Breast epithelium (tissue), 4 donors: ENCODE measurements at regions not wholly inside any gene's neighbourhood (a gene's known extent, or its start where the extent isn't known, plus 50 kb on each side); places are given as distances from the start of the nearest gene placed in this dataset.

Experiments
- DNase-seq, 2 donors: peaks; one replicate each; pipeline ENCODE4 v3.0.0-alpha.2; 2019; ENCODE audit warnings: low spot score in 2 of 2
- H3K27ac ChIP-seq, 2 donors: fragments of 200-600 bp; sonication (generic) in 1 of 2; one replicate each; pipeline ENCODE4 v1.5.1; 2016 to 2019; ENCODE audit warnings: mild to moderate bottlenecking in 1 of 2
- H3K27me3 ChIP-seq, 2 donors: fragments of 200-600 bp; sonication (generic) in 1 of 2; one replicate each; pipeline versions ENCODE4 v1.5.1 to v1.6.0; 2017 to 2019; ENCODE audit warnings: control low read depth in 1 of 2, mild to moderate bottlenecking in 1 of 2
- H3K36me3 ChIP-seq: fragments of 200-600 bp; one replicate; pipeline ENCODE4 v1.5.1; 2019
- H3K4me1 ChIP-seq, 2 donors: fragments of 200-600 bp; sonication (generic); one replicate each; pipeline ENCODE4 v1.5.1; 2016 to 2019; ENCODE audit warnings: control low read depth in 1 of 2
- H3K4me3 ChIP-seq, 3 donors: fragments of 200-600 bp; sonication (generic); 1 replicate in 2 of 3; 2 replicates in 1 of 3; pipeline ENCODE4 v1.5.1; 2016 to 2019; ENCODE audit warnings: mild to moderate bottlenecking in 3 of 3, moderate library complexity in 2 of 3
- H3K9me3 ChIP-seq, 2 donors: fragments of 200-600 bp; sonication (generic) in 1 of 2; one replicate each; pipeline ENCODE4 v1.5.1; 2016 to 2019; ENCODE audit warnings: control low read depth in 1 of 2
- POLR2A ChIP-seq: fragments of 450-650 bp; IDR thresholded peaks from one replicate; pipeline ENCODE4 v1.6.1; 2016; ENCODE audit warnings: antibody characterized with exemption, mild to moderate bottlenecking, moderate library complexity
- POLR2AphosphoS5 ChIP-seq, 3 donors: sonication (generic); formaldehyde crosslinking; IDR thresholded peaks; one replicate each; pipeline ENCODE4 v1.6.1; 2017; ENCODE audit warnings: antibody characterized with exemption in 3 of 3
- intact Hi-C: fragments of 100-400 bp; cut with DNase I; formaldehyde crosslinking; loops from one replicate; pipeline ENCODE4 v1.15.1; 2023; ENCODE audit warnings: low total_unique reads
- TF ChIP-seq, protein P1 (sequence below), 3 donors: fragments of 450-650 bp; IDR thresholded peaks; one replicate each; pipeline ENCODE4 v1.5.1; 2016 to 2017; ENCODE audit warnings: antibody characterized with exemption in 3 of 3, mild to moderate bottlenecking in 3 of 3, moderate library complexity in 3 of 3

DNA sequence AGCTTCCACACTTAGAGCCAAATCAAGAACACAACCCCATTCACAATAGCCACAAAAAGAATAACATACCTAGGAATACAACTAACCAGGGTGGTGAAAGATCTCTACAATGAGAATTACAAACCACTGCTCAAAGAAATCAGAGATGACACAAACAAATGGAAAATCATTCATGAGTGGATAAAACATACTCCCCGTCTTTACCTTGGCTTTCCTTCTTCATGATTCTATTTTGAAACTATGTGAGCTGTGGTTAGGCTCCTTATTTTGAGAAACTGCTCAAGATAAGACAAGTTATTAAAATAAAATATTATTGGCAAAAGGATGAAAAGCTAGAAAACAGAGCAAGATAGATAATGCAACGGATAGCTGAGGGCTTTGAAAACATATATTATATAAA lies 598.1 kb upstream of the FAT1 start:
- TF ChIP-seq POLR2AphosphoS5 (IDR thresholded peaks at IDR 0.05) (no peak), POLR2A (no peak)
- TF ChIP-seq, protein P1, sequence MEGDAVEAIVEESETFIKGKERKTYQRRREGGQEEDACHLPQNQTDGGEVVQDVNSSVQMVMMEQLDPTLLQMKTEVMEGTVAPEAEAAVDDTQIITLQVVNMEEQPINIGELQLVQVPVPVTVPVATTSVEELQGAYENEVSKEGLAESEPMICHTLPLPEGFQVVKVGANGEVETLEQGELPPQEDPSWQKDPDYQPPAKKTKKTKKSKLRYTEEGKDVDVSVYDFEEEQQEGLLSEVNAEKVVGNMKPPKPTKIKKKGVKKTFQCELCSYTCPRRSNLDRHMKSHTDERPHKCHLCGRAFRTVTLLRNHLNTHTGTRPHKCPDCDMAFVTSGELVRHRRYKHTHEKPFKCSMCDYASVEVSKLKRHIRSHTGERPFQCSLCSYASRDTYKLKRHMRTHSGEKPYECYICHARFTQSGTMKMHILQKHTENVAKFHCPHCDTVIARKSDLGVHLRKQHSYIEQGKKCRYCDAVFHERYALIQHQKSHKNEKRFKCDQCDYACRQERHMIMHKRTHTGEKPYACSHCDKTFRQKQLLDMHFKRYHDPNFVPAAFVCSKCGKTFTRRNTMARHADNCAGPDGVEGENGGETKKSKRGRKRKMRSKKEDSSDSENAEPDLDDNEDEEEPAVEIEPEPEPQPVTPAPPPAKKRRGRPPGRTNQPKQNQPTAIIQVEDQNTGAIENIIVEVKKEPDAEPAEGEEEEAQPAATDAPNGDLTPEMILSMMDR (IDR thresholded peaks at IDR 0.05) = no peak
- no peak for DNase-seq
- H3K9me3 ChIP-seq = no peaks in the 10 kb centered on the region
- no peak overlapping the region for H3K27ac ChIP-seq
- no peaks in the 10 kb centered on the region for H3K27me3 ChIP-seq
- no peaks in the 10 kb centered on the region for H3K4me1 ChIP-seq
- H3K36me3 ChIP-seq = peaks cover 3% of the 10 kb centered on the region
- intact Hi-C loops = loop anchor here (10.0 kb wide), 1 partner anchor 497 kb away; no protein-coding TSS in a partner anchor
- H3K4me3 ChIP-seq = no peak overlapping the region

DNA sequence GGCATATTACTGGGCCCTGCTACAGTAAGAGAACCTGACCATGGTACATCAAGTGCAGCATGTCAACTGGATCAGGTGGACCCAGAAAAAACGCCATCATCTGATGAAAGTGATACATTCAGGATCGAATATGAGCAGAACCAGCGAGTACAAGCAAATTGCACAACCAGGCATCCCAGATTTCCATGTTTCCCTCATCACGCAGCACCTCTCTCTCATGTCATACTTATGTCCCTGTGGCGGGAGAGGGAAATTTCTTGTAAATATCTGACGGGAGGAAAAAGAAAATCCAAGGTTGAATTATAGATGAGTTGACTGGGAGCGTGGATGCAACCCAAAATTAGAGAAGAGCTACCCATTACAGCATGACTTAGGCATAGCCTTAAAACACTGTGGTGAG lies 608.5 kb upstream of the FAT1 start:
- Histone ChIP-seq H3K27ac (no peak overlapping the region), H3K27me3 (no peaks in the 10 kb centered on the region), H3K9me3 (no peaks in the 10 kb centered on the region), H3K4me3 (no peak overlapping the region), H3K36me3 (no peaks in the 10 kb centered on the region), H3K4me1 (no peaks in the 10 kb centered on the region)
- intact Hi-C loops = no loop called here
- no peak for DNase-seq
- no peak for TF ChIP-seq POLR2A
- no peak for TF ChIP-seq POLR2AphosphoS5 (IDR thresholded peaks at IDR 0.05)
- TF ChIP-seq, protein P1 (IDR thresholded peaks at IDR 0.05) = no peak

DNA sequence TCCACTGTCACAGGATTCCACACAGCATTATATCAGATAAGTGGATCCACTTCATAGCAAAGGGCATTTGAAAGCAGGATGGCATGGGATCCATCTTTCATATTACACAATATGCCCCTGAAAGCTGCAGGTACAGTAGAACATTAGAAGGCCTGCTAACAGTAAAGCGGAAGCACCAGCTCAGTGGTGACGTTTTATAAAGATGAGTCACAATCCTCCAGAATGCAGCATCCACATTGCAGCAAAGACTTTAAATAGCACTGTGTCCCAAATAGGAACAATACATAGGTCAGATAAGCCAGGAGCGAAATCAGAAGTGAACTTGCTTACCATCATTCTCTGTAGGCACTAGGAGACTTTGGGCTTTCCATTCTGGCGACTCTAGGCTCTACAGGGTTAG lies 609.5 kb upstream of the FAT1 start:
- H3K4me1 ChIP-seq = no peaks in the 10 kb centered on the region
- no peak for DNase-seq
- H3K27ac ChIP-seq = no peak overlapping the region
- H3K36me3 ChIP-seq = no peaks in the 10 kb centered on the region
- intact Hi-C loops = no loop called here
- H3K4me3 ChIP-seq = no peak overlapping the region
- no peaks in the 10 kb centered on the region for H3K27me3 ChIP-seq
- TF ChIP-seq, protein P1 (IDR thresholded peaks at IDR 0.05) = no peak
- TF ChIP-seq POLR2AphosphoS5 (IDR thresholded peaks at IDR 0.05) (no peak), POLR2A (no peak)
- no peaks in the 10 kb centered on the region for H3K9me3 ChIP-seq

DNA sequence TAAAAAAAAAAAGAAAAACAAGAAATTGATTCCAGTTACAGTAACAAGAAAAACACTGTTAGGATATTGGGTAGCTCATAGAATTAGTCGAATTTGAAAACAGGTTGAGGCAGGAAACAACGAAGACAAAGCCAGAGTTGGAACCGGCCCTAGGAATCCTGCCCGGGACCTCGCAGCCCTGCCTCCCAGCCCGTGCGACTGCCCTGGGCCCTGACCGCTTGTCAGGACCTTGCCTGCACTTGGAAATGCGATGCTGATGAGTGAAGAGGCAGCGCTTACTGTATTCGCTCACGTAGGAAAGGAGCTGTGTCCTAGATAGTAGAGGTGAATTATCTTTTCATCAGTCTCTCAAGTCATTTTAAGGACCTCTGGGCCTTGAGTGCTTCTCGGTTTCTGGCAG lies 611.7 kb upstream of the FAT1 start:
- H3K4me1 ChIP-seq = no peaks in the 10 kb centered on the region
- H3K9me3 ChIP-seq = no peaks in the 10 kb centered on the region
- intact Hi-C loops = no loop called here
- DNase-seq = no peak
- no peak overlapping the region for H3K4me3 ChIP-seq
- TF ChIP-seq, protein P1 (IDR thresholded peaks at IDR 0.05) = no peak
- no peak for TF ChIP-seq POLR2AphosphoS5 (IDR thresholded peaks at IDR 0.05)
- TF ChIP-seq POLR2A = no peak
- no peaks in the 10 kb centered on the region for H3K36me3 ChIP-seq
- H3K27ac ChIP-seq = no peak overlapping the region
- no peaks in the 10 kb centered on the region for H3K27me3 ChIP-seq

DNA sequence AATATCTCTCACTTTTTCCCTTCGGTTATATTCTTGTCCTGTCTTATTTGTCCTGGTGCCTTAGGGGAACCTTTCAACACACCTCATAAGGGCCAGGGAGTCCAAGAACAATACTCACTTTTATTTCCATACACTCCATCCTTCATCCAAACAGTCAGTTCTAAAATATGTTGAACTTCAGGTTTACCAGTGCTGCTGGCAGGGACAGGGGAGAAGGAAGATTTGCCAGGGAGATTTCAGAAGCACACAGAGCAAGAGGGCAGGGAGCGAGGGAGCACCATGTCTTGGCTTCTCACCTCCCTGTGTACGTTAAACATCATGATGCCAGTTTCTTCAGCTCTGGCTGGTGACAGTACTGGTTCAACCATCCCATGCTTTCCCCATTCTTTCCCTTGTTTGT lies 631.1 kb upstream of the FAT1 start:
- Histone ChIP-seq H3K4me1 (no peaks in the 10 kb centered on the region), H3K27ac (peak overlapping the region; percentile 84 to 85), H3K36me3 (no peaks in the 10 kb centered on the region), H3K4me3 (no peak overlapping the region), H3K9me3 (no peaks in the 10 kb centered on the region), H3K27me3 (no peaks in the 10 kb centered on the region)
- intact Hi-C loops = no loop called here
- peak; percentile 67 to 89 for DNase-seq
- TF ChIP-seq, protein P1 (IDR thresholded peaks at IDR 0.05) = no peak
- TF ChIP-seq POLR2A = no peak
- TF ChIP-seq POLR2AphosphoS5 (IDR thresholded peaks at IDR 0.05) = peak in 2 of 3 donors; percentile 43 to 73
